GM20431 (cell line): ENCODE measurements at regions not wholly inside any gene's neighbourhood (a gene's known extent, or its start where the extent isn't known, plus 50 kb on each side); places are given as distances from the start of the nearest gene placed in this dataset.

Experiments
- in situ Hi-C: fragments of 300-500 bp; cut with MseI, MboI; formaldehyde crosslinking; loops from one replicate; pipeline ENCODE4 v1.15.0; 2020; ENCODE audit warnings: low sequenced_read_pairs; ENCODE audit not compliant: unreplicated experiment

GRCh38 chr7:106400923-106401322 is 116.1 kb upstream of the NAMPT start:
- in situ Hi-C loops: no loop called here

- in situ Hi-C loops: no loop called here
Measured at GRCh38 chr7:106398786-106399185, 114.0 kb upstream of the NAMPT start.

GRCh38 chr7:106397994-106398393 is 113.2 kb upstream of the NAMPT start:
- in situ Hi-C loops: no loop called here

- in situ Hi-C loops: no loop called here
Measured at GRCh38 chr7:106394526-106394925, 109.7 kb upstream of the NAMPT start.

GRCh38 chr7:106393564-106394251 is 108.9 kb upstream of the NAMPT start:
- in situ Hi-C loops: no loop called here

- in situ Hi-C loops: no loop called here
Measured at GRCh38 chr7:106392590-106392989, 107.8 kb upstream of the NAMPT start.

GRCh38 chr7:106392144-106392543 is 107.4 kb upstream of the NAMPT start:
- in situ Hi-C loops: no loop called here

GRCh38 chr7:106386958-106387357 is 102.2 kb upstream of the NAMPT start:
- in situ Hi-C loops: no loop called here

- in situ Hi-C loops: no loop called here
Measured at GRCh38 chr7:106384373-106384772, 99.6 kb upstream of the NAMPT start.

GRCh38 chr7:106382929-106383328 is 98.1 kb upstream of the NAMPT start:
- in situ Hi-C loops: no loop called here

- in situ Hi-C loops: no loop called here
Measured at GRCh38 chr7:106382129-106382528, 97.3 kb upstream of the NAMPT start.

GRCh38 chr7:106381252-106381651 is 96.5 kb upstream of the NAMPT start:
- in situ Hi-C loops: no loop called here

- in situ Hi-C loops: no loop called here
Measured at GRCh38 chr7:106377847-106378361, 93.1 kb upstream of the NAMPT start.

GRCh38 chr7:106376026-106376799 is 91.4 kb upstream of the NAMPT start:
- in situ Hi-C loops: no loop called here

- in situ Hi-C loops: no loop called here
Measured at GRCh38 chr7:106375499-106375898, 90.7 kb upstream of the NAMPT start.

GRCh38 chr7:106374437-106374836 is 89.7 kb upstream of the NAMPT start:
- in situ Hi-C loops: no loop called here

GRCh38 chr7:106372595-106373318 is 88.0 kb upstream of the NAMPT start:
- in situ Hi-C loops: no loop called here

- in situ Hi-C loops: no loop called here
Measured at GRCh38 chr7:106372126-106372525, 87.3 kb upstream of the NAMPT start.

GRCh38 chr7:106371629-106372028 is 86.8 kb upstream of the NAMPT start:
- in situ Hi-C loops: no loop called here

- in situ Hi-C loops: no loop called here
Measured at GRCh38 chr7:106370542-106370941, 85.8 kb upstream of the NAMPT start.

GRCh38 chr7:106369816-106370215 is 85.0 kb upstream of the NAMPT start:
- in situ Hi-C loops: no loop called here
